CD1c-positive myeloid dendritic cell (primary cell): ENCODE measurements at regions not wholly inside any gene's neighbourhood (a gene's known extent, or its start where the extent isn't known, plus 50 kb on each side); places are given as distances from the start of the nearest gene placed in this dataset.
"Not testable (repeated sequence)": the region's sequence is repeated elsewhere in the genome, so short reads cannot be mapped to it uniquely, and the experiment has no call there.

Experiments used
- DNase-seq: peaks from one replicate; pipeline ENCODE4 v3.0.0-alpha.2; 2016; ENCODE audit errors: extremely low spot score

GRCh38 chr17:37859451-37859850 is 64.8 kb upstream of the TBC1D3K start:
- no peak for DNase-seq

GRCh38 chr17:37858391-37858790 is 65.8 kb upstream of the TBC1D3K start:
- not testable (repeated sequence) for DNase-seq

DNA sequence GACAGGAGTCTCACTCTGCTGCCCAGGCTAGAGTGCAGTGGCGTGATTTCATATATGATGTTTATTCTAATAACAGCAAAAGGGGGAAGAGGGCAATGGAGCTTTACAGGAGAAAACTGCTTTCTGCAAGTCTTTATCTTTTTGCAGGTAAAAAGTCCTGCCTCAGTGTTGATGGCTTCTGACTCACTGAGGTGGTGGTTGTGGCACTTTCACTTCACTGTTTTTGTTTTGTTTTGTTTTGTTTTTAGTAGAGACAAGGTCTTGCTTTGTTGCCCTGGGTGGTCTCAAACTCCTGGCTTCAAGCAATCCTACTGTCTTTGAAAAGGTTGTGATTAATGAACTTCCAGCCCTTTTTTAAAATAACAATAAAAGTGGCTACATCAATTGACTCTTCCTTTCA is 68.0 kb upstream of the TBC1D3K start:
- DNase-seq, result no peak

DNA sequence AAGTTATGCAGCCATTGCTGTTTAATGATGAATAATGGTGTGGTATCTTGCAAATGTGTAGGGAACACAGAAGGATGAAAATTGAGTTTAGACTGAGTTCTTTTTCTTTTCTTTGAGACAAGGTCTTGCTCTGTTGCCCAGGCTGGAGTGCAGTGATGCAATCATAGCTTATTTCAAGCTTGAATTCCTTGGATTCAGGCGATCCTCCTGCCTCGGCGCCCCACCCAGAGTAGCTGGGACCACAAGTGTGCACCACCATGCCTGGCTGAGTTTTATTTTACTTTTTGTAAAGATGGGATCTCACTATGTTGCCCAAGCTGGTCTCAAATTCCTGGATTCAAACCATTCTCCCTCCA is 74.6 kb upstream of the TBC1D3K start:
- no peak for DNase-seq

DNA sequence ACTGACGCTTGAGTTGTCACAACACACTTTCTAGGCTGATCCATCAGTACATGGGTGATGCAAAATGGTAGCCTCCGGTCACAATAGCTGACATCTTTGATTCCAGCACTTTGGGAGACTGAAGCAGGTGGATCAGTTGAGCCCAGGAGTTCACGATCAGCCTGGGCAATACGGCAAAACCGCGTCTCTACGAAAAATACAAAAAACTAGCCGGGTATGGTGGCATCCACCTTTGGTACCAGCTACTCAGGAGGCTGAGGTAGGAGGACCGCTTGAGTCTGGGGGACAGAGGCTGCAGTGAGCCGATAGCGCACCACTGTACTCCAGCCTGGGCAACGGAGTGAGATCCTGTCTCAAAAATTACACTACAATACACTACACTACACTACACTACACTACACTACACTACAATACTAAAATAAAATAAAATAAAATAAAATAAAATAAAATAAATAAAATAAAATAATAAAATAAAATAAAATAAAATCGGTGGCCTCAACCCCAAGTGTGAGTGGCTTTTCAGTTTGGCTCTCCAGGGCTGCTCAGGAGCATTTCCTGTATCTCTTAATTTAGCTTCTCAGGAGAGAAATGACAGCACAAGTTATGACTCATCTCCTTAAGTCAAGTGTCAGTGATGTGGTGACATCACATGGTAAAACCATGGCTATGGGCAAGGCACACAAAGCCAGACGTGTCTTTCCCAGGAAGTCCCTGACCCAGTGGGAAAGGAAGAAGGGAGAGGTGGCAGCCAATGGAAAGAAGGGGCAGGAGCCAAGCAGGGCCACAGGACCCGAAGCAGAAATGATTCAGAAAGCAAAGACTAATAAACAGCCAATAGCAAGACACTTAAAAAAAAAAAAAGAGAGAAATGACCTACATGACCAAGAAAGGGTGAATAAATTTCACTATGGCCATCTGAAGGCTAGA is 75.3 kb upstream of the TBC1D3K start:
- DNase-seq, result peak; percentile 87

GRCh38 chr17:37847811-37848331 is 76.3 kb upstream of the TBC1D3K start:
- DNase-seq, result no peak

- DNase-seq, result no peak
Observed at GRCh38 chr17:37847102-37847501, 77.1 kb upstream of the TBC1D3K start.

DNA sequence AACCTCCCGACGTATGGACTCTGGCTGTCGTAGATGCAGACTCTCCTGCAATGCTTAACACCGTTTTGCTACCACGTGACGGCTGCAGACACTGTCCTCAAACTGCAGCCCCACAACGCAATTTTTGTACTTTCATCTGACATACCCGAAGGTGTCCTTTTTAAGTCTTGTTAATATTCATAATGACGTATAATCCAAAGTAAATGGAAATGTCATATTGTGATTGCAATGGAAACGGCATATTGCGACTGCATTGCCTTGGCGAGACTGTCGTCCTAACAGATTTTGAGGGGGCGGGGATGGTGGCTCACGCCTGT is 79.3 kb upstream of the TBC1D3K start:
- DNase-seq, result no peak

DNA sequence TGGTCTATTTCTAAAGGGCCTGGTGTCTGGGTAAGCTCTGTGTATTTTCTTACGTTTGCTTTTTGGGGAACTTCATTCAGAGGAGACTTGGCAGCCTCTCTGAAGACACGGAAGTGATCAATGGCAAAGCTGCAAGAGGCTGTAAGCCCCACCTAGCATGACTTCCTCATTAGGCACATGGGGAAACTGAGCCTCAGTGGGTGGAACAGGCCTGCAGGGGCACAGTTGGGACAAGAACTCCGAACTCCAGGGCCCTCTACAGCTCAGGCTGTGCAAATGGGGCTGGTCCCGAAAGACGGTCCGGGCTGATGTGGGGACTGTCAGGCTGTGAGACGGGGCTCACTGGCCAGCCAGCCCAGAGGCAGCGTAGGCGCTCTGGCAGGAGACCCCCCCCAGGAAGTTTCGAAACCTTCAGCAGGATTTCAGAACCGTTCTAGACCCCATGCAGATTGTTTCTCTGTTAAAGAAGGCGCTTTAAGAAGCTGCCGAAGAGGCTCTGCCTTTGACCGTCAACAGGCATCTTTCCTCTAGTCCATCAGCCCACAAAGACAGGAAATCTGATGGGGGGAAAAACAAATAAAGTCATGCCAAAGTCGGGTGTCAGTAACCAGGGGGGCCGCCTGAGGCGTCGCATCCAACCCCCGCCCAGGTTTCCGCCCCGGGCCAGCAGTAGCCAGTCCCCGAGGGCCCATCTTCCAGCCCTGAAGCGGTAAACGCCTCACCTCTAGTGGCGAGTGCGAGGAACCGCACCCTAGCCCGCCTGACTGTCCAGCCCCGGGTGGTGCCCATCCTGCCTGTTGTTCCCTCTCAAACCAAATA is 79.8 kb upstream of the TBC1D3K start:
- DNase-seq, result peak; percentile 74

GRCh38 chr17:37842401-37842800 is 81.8 kb upstream of the TBC1D3K start:
- DNase-seq, result no peak

DNA sequence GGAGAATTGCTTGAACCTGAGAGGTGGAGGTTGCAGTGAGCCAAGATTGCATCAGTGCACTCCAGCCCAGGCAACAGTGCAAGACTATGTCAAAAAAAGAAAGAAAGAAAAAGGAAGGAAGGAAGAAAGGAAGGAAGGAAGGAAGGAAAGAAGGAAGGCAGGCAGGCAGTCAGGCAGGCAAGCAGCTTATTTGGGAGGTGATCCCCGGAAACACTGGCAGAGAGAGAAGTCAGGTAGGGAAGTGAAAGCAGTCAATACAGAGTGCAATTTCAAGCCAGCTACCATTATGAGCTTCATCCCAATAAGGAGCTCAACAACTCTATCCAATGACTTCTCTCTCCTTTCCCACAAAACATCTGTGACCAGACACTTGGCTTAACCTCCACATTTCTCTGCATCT is 83.0 kb upstream of the TBC1D3K start:
- peak; percentile 43 for DNase-seq

DNA sequence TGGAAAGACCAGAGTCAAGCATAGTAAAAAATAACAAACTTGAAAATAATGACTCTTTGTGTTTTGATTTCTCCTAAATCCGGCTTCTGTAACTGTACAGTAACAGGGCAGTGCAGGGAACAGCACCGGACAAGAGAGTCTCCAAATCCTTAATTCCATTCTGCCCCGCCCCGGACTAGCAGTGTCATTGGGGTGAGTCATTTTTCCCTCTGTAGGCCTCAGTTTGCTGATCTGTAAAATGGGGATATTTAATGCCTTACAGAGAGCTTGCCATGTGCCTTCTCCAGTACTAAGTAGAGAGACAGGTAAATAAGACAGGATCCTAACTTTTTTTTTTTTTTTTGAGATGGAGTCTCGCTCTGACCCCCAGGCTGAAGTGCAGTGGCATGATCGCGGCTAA is 83.6 kb upstream of the TBC1D3K start:
- DNase-seq, result no peak

GRCh38 chr17:37839196-37839978 is 84.8 kb upstream of the TBC1D3K start:
- DNase-seq, result no peak

DNA sequence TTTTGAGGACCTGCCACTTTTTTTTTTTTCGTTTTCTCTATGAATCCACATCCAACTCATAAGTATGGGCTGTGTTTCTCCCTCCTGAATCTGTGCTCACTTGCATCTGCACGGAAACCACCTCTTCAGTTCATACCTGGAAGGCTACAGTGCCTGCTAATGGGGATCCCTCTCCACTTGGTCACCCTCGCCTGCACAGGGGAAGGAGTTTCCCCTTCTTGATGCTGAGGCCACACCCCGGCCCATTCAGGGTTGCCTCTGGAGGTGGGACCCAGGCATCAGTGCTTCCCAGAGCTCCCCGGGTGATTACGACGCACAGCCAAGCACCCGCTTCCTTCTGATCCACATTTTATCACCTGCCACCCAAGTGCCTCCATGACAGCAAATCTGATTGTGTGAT is 85.9 kb upstream of the TBC1D3K start:
- no peak for DNase-seq

GRCh38 chr17:37836593-37836992 is 87.6 kb upstream of the TBC1D3K start:
- DNase-seq, result no peak

DNA sequence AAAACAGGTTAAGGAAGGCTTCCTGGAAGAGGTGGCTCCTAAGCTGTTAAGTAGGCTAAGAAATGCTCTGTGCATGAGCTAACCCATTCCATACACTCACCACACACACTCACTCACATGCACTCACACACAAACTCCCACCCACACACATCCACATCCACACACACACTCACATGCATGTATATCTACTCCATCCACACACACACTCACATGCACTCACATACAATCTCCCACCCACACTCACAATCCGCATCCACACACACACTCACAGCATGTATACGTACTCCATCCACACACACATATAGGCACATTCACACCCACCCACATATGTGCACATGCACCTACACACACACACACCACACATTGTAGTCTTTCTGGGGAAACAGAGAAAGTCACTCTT is 89.3 kb upstream of the HNF1B start:
- no peak for DNase-seq

DNA sequence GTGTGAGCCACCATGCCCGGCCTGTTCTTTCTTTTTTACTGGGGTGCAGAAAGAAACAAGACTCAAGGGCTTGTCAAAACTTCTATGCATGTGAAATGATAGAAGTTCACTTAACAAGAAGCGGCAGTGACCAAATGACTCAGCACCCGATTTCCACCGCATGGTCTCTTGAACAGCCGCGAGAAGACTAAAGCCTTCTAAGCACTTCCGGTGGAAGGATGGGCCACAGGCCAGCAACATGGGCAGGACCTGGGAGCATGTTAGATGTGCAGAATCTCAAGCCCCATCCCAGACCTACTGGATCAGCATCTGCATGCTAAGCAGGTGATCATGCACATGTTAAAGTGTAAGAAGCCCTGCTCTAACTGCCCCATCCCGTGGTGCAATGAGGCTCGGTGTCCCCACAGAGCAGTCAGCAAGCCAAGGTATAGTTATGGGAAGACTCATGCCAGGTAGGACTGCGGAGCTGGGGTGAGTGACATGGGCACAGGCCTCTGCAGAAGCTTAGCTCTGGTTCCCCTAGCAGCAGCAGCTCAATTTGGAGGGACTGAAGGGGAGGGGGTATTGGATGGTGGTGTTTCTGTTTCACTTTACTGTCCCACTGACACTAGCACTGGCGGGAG is 88.5 kb upstream of the HNF1B start:
- peak; percentile 61 for DNase-seq

- DNase-seq, result no peak
Observed at GRCh38 chr17:37831986-37832385, 87.1 kb upstream of the HNF1B start.

DNA sequence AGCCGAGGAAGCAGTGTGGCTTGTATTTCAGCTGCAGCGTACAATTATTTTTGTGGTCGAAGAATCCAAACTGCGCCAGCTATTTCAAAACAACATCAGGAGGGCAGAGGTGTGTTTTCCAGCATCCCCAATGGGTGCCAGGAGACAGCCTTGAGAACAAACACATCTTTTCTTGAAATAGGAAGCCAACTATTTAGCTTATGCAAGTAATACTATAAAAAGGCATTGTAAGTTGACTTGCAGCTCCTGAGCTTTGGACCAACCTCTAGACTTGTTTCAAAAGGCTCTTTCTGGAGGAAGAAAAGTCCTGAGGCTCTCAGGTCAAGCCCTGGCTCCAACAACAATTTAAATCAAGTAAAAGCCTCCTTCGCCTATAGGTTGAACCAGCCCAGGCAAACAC is 86.6 kb upstream of the HNF1B start:
- no peak for DNase-seq

DNA sequence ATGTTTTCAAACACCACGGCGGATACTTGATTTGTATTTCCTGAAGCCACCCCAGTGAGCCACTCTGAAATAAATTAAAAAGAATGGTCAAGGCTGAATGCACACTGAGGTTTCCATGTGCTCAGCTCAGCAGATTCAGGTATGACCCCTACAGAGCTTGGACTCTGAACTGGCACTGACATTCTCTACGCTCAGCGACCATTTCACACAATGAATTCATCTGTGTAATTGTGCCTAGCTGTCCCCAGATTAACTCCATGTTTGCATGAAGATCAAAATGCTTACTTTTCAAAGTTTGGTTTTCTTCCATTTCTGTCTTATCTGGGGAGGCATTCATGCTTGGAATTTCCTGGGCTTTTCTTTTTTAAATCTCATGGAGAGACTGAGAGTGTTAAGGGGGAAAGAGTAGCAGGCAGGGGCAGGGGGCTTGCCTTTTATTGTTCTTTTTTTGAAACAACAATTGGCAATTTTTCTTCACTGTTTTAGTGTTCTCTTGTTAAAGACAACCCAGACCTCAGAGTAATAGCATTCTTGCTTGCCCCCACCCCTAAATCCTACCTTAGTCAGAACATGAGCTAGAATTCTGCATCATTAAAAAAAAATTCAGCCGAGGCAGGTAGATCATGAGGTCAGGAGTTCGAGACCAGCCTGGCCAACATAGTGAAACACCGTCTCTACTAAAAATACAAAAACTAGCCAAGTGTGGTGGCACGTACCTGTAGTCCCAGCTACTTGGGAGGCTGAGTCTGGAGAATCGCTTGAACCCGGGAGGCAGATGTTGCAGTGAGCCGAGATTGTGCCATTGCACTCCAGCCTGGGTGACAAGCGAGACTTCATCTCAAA is 85.5 kb upstream of the HNF1B start:
- no peak for DNase-seq
